ENCODE measurements at regions not wholly inside any gene's neighbourhood (a gene's known extent, or its start where the extent isn't known, plus 50 kb on each side); places are given as distances from the start of the nearest gene placed in this dataset.
A peak's percentile ranks its signal among the peaks of the same experiment; 100 is the strongest.

GRCh38 chr10:78553792-78554191 is 515.0 kb upstream of the ZMIZ1 start:
- Histone ChIP-seq H3K4me1 (ENCODE audit: insufficient read depth, low read length) (peaks cover 38% of the 10 kb centered on the region), H3K36me3 (ENCODE audit: insufficient read depth, low read length) (no peaks in the 10 kb centered on the region), H3K9me3 (ENCODE audit: low read length) (no peaks in the 10 kb centered on the region), H3K9ac (ENCODE audit: low read length) (no peak overlapping the region), H3K4me3 (ENCODE audit: low read depth in 1 of 2, low read length in 2 of 2) (no peak overlapping the region), H3K27me3 (ENCODE audit: control insufficient read depth in 1 of 2, insufficient read depth in 2 of 2, low read length in 2 of 2) (no peaks in the 10 kb centered on the region), H3K27ac (ENCODE audit: low read depth, low read length) (no peak overlapping the region)

GRCh38 chr10:78555128-78555527 is 513.6 kb upstream of the ZMIZ1 start:
- H3K27ac ChIP-seq (ENCODE audit: low read depth, low read length) = no peak overlapping the region
- H3K4me3 ChIP-seq (ENCODE audit: low read depth in 1 of 2, low read length in 2 of 2) = no peak overlapping the region
- H3K9ac ChIP-seq (ENCODE audit: low read length) = no peak overlapping the region
- no peaks in the 10 kb centered on the region for H3K27me3 ChIP-seq (ENCODE audit: control insufficient read depth in 1 of 2, insufficient read depth in 2 of 2, low read length in 2 of 2)
- no peaks in the 10 kb centered on the region for H3K9me3 ChIP-seq (ENCODE audit: low read length)
- H3K36me3 ChIP-seq (ENCODE audit: insufficient read depth, low read length) = no peaks in the 10 kb centered on the region
- peaks cover 43% of the 10 kb centered on the region for H3K4me1 ChIP-seq (ENCODE audit: insufficient read depth, low read length)

GRCh38 chr10:78556705-78557432 is 511.9 kb upstream of the ZMIZ1 start:
- H3K4me1 ChIP-seq (ENCODE audit: insufficient read depth, low read length) = peaks cover 38% of the 10 kb centered on the region
- H3K27me3 ChIP-seq (ENCODE audit: control insufficient read depth in 1 of 2, insufficient read depth in 2 of 2, low read length in 2 of 2) = no peaks in the 10 kb centered on the region
- H3K4me3 ChIP-seq (ENCODE audit: low read depth in 1 of 2, low read length in 2 of 2) = no peak overlapping the region
- no peaks in the 10 kb centered on the region for H3K9me3 ChIP-seq (ENCODE audit: low read length)
- H3K9ac ChIP-seq (ENCODE audit: low read length) = no peak overlapping the region
- H3K36me3 ChIP-seq (ENCODE audit: insufficient read depth, low read length) = no peaks in the 10 kb centered on the region
- no peak overlapping the region for H3K27ac ChIP-seq (ENCODE audit: low read depth, low read length)

- no peak overlapping the region for H3K4me3 ChIP-seq (ENCODE audit: low read depth in 1 of 2, low read length in 2 of 2)
- no peaks in the 10 kb centered on the region for H3K9me3 ChIP-seq (ENCODE audit: low read length)
- H3K27me3 ChIP-seq (ENCODE audit: control insufficient read depth in 1 of 2, insufficient read depth in 2 of 2, low read length in 2 of 2) = no peaks in the 10 kb centered on the region
- H3K4me1 ChIP-seq (ENCODE audit: insufficient read depth, low read length) = peaks cover 32% of the 10 kb centered on the region
- H3K36me3 ChIP-seq (ENCODE audit: insufficient read depth, low read length) = no peaks in the 10 kb centered on the region
- H3K9ac ChIP-seq (ENCODE audit: low read length) = no peak overlapping the region
- H3K27ac ChIP-seq (ENCODE audit: low read depth, low read length) = no peak overlapping the region
Observed at GRCh38 chr10:78557433-78557925, 511.3 kb upstream of the ZMIZ1 start.

GRCh38 chr10:78559661-78560340 is 509.0 kb upstream of the ZMIZ1 start:
- Histone ChIP-seq H3K27me3 (ENCODE audit: control insufficient read depth in 1 of 2, insufficient read depth in 2 of 2, low read length in 2 of 2) (no peaks in the 10 kb centered on the region), H3K9me3 (ENCODE audit: low read length) (no peaks in the 10 kb centered on the region), H3K4me1 (ENCODE audit: insufficient read depth, low read length) (peaks cover 42% of the 10 kb centered on the region), H3K27ac (ENCODE audit: low read depth, low read length) (peak overlapping the region; percentile 49), H3K36me3 (ENCODE audit: insufficient read depth, low read length) (no peaks in the 10 kb centered on the region), H3K9ac (ENCODE audit: low read length) (peak overlapping the region; percentile 11), H3K4me3 (ENCODE audit: low read depth in 1 of 2, low read length in 2 of 2) (no peak overlapping the region)

GRCh38 chr10:78560341-78560688 is 508.5 kb upstream of the ZMIZ1 start:
- no peaks in the 10 kb centered on the region for H3K36me3 ChIP-seq (ENCODE audit: insufficient read depth, low read length)
- no peak overlapping the region for H3K4me3 ChIP-seq (ENCODE audit: low read depth in 1 of 2, low read length in 2 of 2)
- no peaks in the 10 kb centered on the region for H3K9me3 ChIP-seq (ENCODE audit: low read length)
- H3K4me1 ChIP-seq (ENCODE audit: insufficient read depth, low read length) = peaks cover 42% of the 10 kb centered on the region
- H3K27ac ChIP-seq (ENCODE audit: low read depth, low read length) = peak overlapping the region; percentile 49
- no peak overlapping the region for H3K9ac ChIP-seq (ENCODE audit: low read length)
- H3K27me3 ChIP-seq (ENCODE audit: control insufficient read depth in 1 of 2, insufficient read depth in 2 of 2, low read length in 2 of 2) = no peaks in the 10 kb centered on the region

GRCh38 chr10:78563314-78563713 is 505.5 kb upstream of the ZMIZ1 start:
- no peaks in the 10 kb centered on the region for H3K27me3 ChIP-seq (ENCODE audit: control insufficient read depth in 1 of 2, insufficient read depth in 2 of 2, low read length in 2 of 2)
- no peaks in the 10 kb centered on the region for H3K9me3 ChIP-seq (ENCODE audit: low read length)
- H3K9ac ChIP-seq (ENCODE audit: low read length) = no peak overlapping the region
- H3K27ac ChIP-seq (ENCODE audit: low read depth, low read length) = no peak overlapping the region
- H3K4me3 ChIP-seq (ENCODE audit: low read depth in 1 of 2, low read length in 2 of 2) = no peak overlapping the region
- no peaks in the 10 kb centered on the region for H3K36me3 ChIP-seq (ENCODE audit: insufficient read depth, low read length)
- H3K4me1 ChIP-seq (ENCODE audit: insufficient read depth, low read length) = peaks cover 72% of the 10 kb centered on the region

- Histone ChIP-seq H3K27ac (ENCODE audit: low read depth, low read length) (no peak overlapping the region), H3K27me3 (ENCODE audit: control insufficient read depth in 1 of 2, insufficient read depth in 2 of 2, low read length in 2 of 2) (no peaks in the 10 kb centered on the region)
Observed at GRCh38 chr10:78565841-78566240, 502.9 kb upstream of the ZMIZ1 start.

GRCh38 chr10:78566284-78567111 is 502.3 kb upstream of the ZMIZ1 start:
- Histone ChIP-seq H3K36me3 (ENCODE audit: insufficient read depth, low read length) (no peaks in the 10 kb centered on the region), H3K27ac (ENCODE audit: low read depth, low read length) (no peak overlapping the region), H3K4me1 (ENCODE audit: insufficient read depth, low read length) (peaks cover 48% of the 10 kb centered on the region), H3K9me3 (ENCODE audit: low read length) (no peaks in the 10 kb centered on the region), H3K27me3 (ENCODE audit: control insufficient read depth in 1 of 2, insufficient read depth in 2 of 2, low read length in 2 of 2) (no peaks in the 10 kb centered on the region), H3K4me3 (ENCODE audit: low read depth in 1 of 2, low read length in 2 of 2) (no peak overlapping the region), H3K9ac (ENCODE audit: low read length) (no peak overlapping the region)

More at GRCh38 chr10:78565841-78566240, 502.9 kb upstream of the ZMIZ1 start:
- Histone ChIP-seq H3K4me3 (ENCODE audit: low read depth in 1 of 2, low read length in 2 of 2) (no peak overlapping the region), H3K9ac (ENCODE audit: low read length) (no peak overlapping the region), H3K4me1 (ENCODE audit: insufficient read depth, low read length) (peaks cover 52% of the 10 kb centered on the region), H3K36me3 (ENCODE audit: insufficient read depth, low read length) (no peaks in the 10 kb centered on the region), H3K9me3 (ENCODE audit: low read length) (no peaks in the 10 kb centered on the region)

GRCh38 chr10:78567680-78568455 is 500.9 kb upstream of the ZMIZ1 start:
- Histone ChIP-seq H3K9me3 (ENCODE audit: low read length) (no peaks in the 10 kb centered on the region), H3K27me3 (ENCODE audit: control insufficient read depth in 1 of 2, insufficient read depth in 2 of 2, low read length in 2 of 2) (no peaks in the 10 kb centered on the region), H3K4me3 (ENCODE audit: low read depth in 1 of 2, low read length in 2 of 2) (no peak overlapping the region), H3K4me1 (ENCODE audit: insufficient read depth, low read length) (peaks cover 54% of the 10 kb centered on the region), H3K36me3 (ENCODE audit: insufficient read depth, low read length) (no peaks in the 10 kb centered on the region), H3K27ac (ENCODE audit: low read depth, low read length) (no peak overlapping the region), H3K9ac (ENCODE audit: low read length) (no peak overlapping the region)

- no peak overlapping the region for H3K4me3 ChIP-seq (ENCODE audit: low read depth in 1 of 2, low read length in 2 of 2)
- H3K27ac ChIP-seq (ENCODE audit: low read depth, low read length) = no peak overlapping the region
- H3K4me1 ChIP-seq (ENCODE audit: insufficient read depth, low read length) = peaks cover 47% of the 10 kb centered on the region
- H3K27me3 ChIP-seq (ENCODE audit: control insufficient read depth in 1 of 2, insufficient read depth in 2 of 2, low read length in 2 of 2) = no peaks in the 10 kb centered on the region
- no peaks in the 10 kb centered on the region for H3K9me3 ChIP-seq (ENCODE audit: low read length)
- H3K36me3 ChIP-seq (ENCODE audit: insufficient read depth, low read length) = no peaks in the 10 kb centered on the region
- H3K9ac ChIP-seq (ENCODE audit: low read length) = no peak overlapping the region
Observed at GRCh38 chr10:78568620-78569019, 500.1 kb upstream of the ZMIZ1 start.
